HEK293T (cell line): ENCODE measurements at regions not wholly inside any gene's neighbourhood (a gene's known extent, or its start where the extent isn't known, plus 50 kb on each side); places are given as distances from the start of the nearest gene placed in this dataset.

Experiments
- ARNT ChIP-seq: fragments of 450-650 bp; IDR thresholded peaks from 2 replicates; pipeline ENCODE4 v1.6.1; 2017; ENCODE audit warnings: mild to moderate bottlenecking
- CTBP1 ChIP-seq: fragments of 450-650 bp; IDR thresholded peaks from 2 replicates; pipeline ENCODE4 v1.6.1; 2016; ENCODE audit warnings: borderline replicate concordance
- ELF4 ChIP-seq: fragments of 450-650 bp; IDR thresholded peaks from 2 replicates; pipeline ENCODE4 v1.6.1; 2017; ENCODE audit warnings: antibody characterized with exemption
- FOXA1 ChIP-seq: fragments of 450-650 bp; IDR thresholded peaks from 2 replicates; pipeline ENCODE4 v1.6.1; 2016; ENCODE audit warnings: mild to moderate bottlenecking
- FOXK2 ChIP-seq: fragments of 450-650 bp; IDR thresholded peaks from 2 replicates; pipeline ENCODE4 v1.6.1; 2016; ENCODE audit warnings: mild to moderate bottlenecking
- FOXM1 ChIP-seq: fragments of 450-650 bp; IDR thresholded peaks from 2 replicates; pipeline ENCODE4 v1.6.1; 2017; ENCODE audit warnings: mild to moderate bottlenecking, borderline replicate concordance
- LEF1 ChIP-seq: fragments of 450-650 bp; IDR thresholded peaks from 2 replicates; pipeline ENCODE4 v1.6.1; 2017; ENCODE audit warnings: mild to moderate bottlenecking, borderline replicate concordance
- NFRKB ChIP-seq: fragments of 450-650 bp; IDR thresholded peaks from 2 replicates; pipeline ENCODE4 v1.6.1; 2016; ENCODE audit warnings: mild to moderate bottlenecking, moderate library complexity
- PKNOX1 ChIP-seq: fragments of 450-650 bp; IDR thresholded peaks from 2 replicates; pipeline ENCODE4 v1.6.1; 2016
- SP1 ChIP-seq: fragments of 450-650 bp; IDR thresholded peaks from 2 replicates; pipeline ENCODE4 v1.6.1; 2017
- SUZ12 ChIP-seq: fragments of 450-650 bp; IDR thresholded peaks from 2 replicates; pipeline ENCODE4 v1.6.1; 2016; ENCODE audit warnings: mild to moderate bottlenecking
- TARDBP ChIP-seq: fragments of 450-650 bp; IDR thresholded peaks from 2 replicates; pipeline ENCODE4 v1.6.1; 2016
- ZNF384 ChIP-seq: fragments of 450-650 bp; IDR thresholded peaks from 2 replicates; pipeline ENCODE4 v1.6.1; 2016

GRCh38 chr6:167058261-167058660 is 59.1 kb downstream of the CEP43 start:
- TF ChIP-seq ELF4 (no peak), LEF1 (no peak), NFRKB (no peak), SP1 (no peak), ZNF384 (no peak), FOXM1 (no peak), PKNOX1 (no peak), SUZ12 (no peak), FOXA1 (no peak), TARDBP (no peak), ARNT (no peak), FOXK2 (no peak), CTBP1 (no peak)
